CD4-positive, alpha-beta T cell treated with Interferon gamma for 1 hour (primary cell): ENCODE measurements at regions not wholly inside any gene's neighbourhood (a gene's known extent, or its start where the extent isn't known, plus 50 kb on each side); places are given as distances from the start of the nearest gene placed in this dataset.

Source experiments
- DNase-seq: peaks from one replicate; pipeline ENCODE4 v3.0.0-alpha.2; 2020

GRCh38 chr1:87439821-87440220, 111.1 kb downstream of the LMO4 start:
- DNase-seq, result no peak

- DNase-seq, result peak; percentile 1
Measured at GRCh38 chr1:87449348-87449963, 120.8 kb downstream of the LMO4 start.

GRCh38 chr1:87450136-87450535, 121.5 kb downstream of the LMO4 start:
- DNase-seq, result no peak

- DNase-seq, result peak; percentile 8
Measured at GRCh38 chr1:87450615-87451209, 122.0 kb downstream of the LMO4 start.

- no peak for DNase-seq
Measured at GRCh38 chr1:87451229-87451920, 122.7 kb downstream of the LMO4 start.

- no peak for DNase-seq
Measured at GRCh38 chr1:87452648-87453047, 124.0 kb downstream of the LMO4 start.

GRCh38 chr1:87457408-87457807, 128.7 kb downstream of the LMO4 start:
- no peak for DNase-seq

- DNase-seq, result no peak
Measured at GRCh38 chr1:87462894-87463293, 134.2 kb downstream of the LMO4 start.

- DNase-seq, result no peak
Measured at GRCh38 chr1:87464022-87464490, 135.4 kb downstream of the LMO4 start.

- DNase-seq, result no peak
Measured at GRCh38 chr1:87466621-87467020, 137.9 kb downstream of the LMO4 start.

- DNase-seq, result no peak
Measured at GRCh38 chr1:87472716-87473115, 144.0 kb downstream of the LMO4 start.

GRCh38 chr1:87473203-87473661, 144.6 kb downstream of the LMO4 start:
- DNase-seq, result no peak

- DNase-seq, result no peak
Measured at GRCh38 chr1:87474098-87474497, 145.4 kb downstream of the LMO4 start.

GRCh38 chr1:87478231-87478630, 149.6 kb downstream of the LMO4 start:
- DNase-seq, result no peak

GRCh38 chr1:87495147-87495546, 166.5 kb downstream of the LMO4 start:
- no peak for DNase-seq

- DNase-seq, result no peak
Measured at GRCh38 chr1:87495870-87496269, 167.2 kb downstream of the LMO4 start.

- no peak for DNase-seq
Measured at GRCh38 chr1:87497380-87498203, 168.9 kb downstream of the LMO4 start.

GRCh38 chr1:87501738-87502137, 173.1 kb downstream of the LMO4 start:
- no peak for DNase-seq

GRCh38 chr1:87505391-87505983, 176.8 kb downstream of the LMO4 start:
- no peak for DNase-seq

GRCh38 chr1:87506147-87506546, 177.5 kb downstream of the LMO4 start:
- no peak for DNase-seq

GRCh38 chr1:87508247-87508787, 179.6 kb downstream of the LMO4 start:
- DNase-seq, result no peak

GRCh38 chr1:87510540-87510939, 181.9 kb downstream of the LMO4 start:
- DNase-seq, result no peak

GRCh38 chr1:87511449-87511848, 182.8 kb downstream of the LMO4 start:
- DNase-seq, result no peak
